ENCODE measurements at regions not wholly inside any gene's neighbourhood (a gene's known extent, or its start where the extent isn't known, plus 50 kb on each side); places are given as distances from the start of the nearest gene placed in this dataset.

GRCh38 chr6:118743746-118744145 lies 92.4 kb upstream of the CEP85L start:
- no peaks in the 10 kb centered on the region for H3K27me3 ChIP-seq (replicated peaks in 1 of 4; ENCODE audit: control insufficient read depth in 3 of 4, extremely low read depth in 1 of 4, insufficient read depth in 3 of 4, low read length in 3 of 4)
- no peak overlapping the region for H3K14ac ChIP-seq (ENCODE audit: insufficient read length)
- H2BK20ac ChIP-seq (ENCODE audit: low read length), result no peak overlapping the region
- H3K79me2 ChIP-seq (ENCODE audit: control insufficient read depth in 1 of 2, insufficient read depth in 2 of 2, low read length in 2 of 2), result no peaks in the 10 kb centered on the region
- H3K9ac ChIP-seq (replicated peaks in 1 of 4; ENCODE audit: extremely low read depth in 1 of 4, low read depth in 3 of 4, low read length in 3 of 4), result no peak overlapping the region
- H3K4me3 ChIP-seq (ENCODE audit: extremely low read depth in 1 of 4, insufficient read depth in 2 of 4, low read depth in 3 of 4, low read length in 4 of 4), result no peak overlapping the region
- H2BK15ac ChIP-seq (ENCODE audit: low read length), result no peak overlapping the region
- 64% methylated on average over 1 of the region's 1 CpG; no CpG with 5 or more reads in 1 of the 2 experiments for WGBS, 2 experiments (ENCODE audit: extremely low coverage in 1 of 2, insufficient coverage in 1 of 2, insufficient read length in 1 of 2, insufficient replicate concordance in 2 of 2, low coverage in 1 of 2, low lambda C conversion rate in 2 of 2, missing lambda C conversion rate in 1 of 2)
- no peaks in the 10 kb centered on the region for H3K23me2 ChIP-seq (ENCODE audit: low read depth, low read length)
- no peak overlapping the region for H4K8ac ChIP-seq (ENCODE audit: extremely low read depth, insufficient read depth, low read length)
- TF ChIP-seq KDM1A (IDR thresholded peaks at IDR 0.05; ENCODE audit: borderline replicate concordance, low read length) (no peak), ATF2 (IDR thresholded peaks at IDR 0.05; ENCODE audit: low read length) (no peak), MAFK (IDR thresholded peaks at IDR 0.05; ENCODE audit: low read depth, low read length) (no peak), SIRT6 (IDR thresholded peaks at IDR 0.05; ENCODE audit: low read length) (no peak), HDAC2 (IDR thresholded peaks at IDR 0.05; ENCODE audit: borderline replicate concordance in 1 of 2, low read depth in 2 of 2, low read length in 2 of 2) (no peak)
- no peak overlapping the region for H3K23ac ChIP-seq (ENCODE audit: insufficient read length)
- no peaks in the 10 kb centered on the region for H3K79me1 ChIP-seq (ENCODE audit: low read depth, low read length)
- no peak overlapping the region for H2BK12ac ChIP-seq (ENCODE audit: low read depth, low read length)
- DNase-seq (ENCODE audit: low read depth in 1 of 2, low spot score in 2 of 2) (no peak), FAIRE-seq (no peak)
- H3K4me1 ChIP-seq (replicated peaks in 1 of 4; ENCODE audit: control insufficient read depth in 3 of 4, insufficient read depth in 4 of 4, low read length in 3 of 4), result peaks cover 0 to 5% (median 4%) of the 10 kb centered on the region in 4 experiments; a peak in 2 of 7 replicates
- H3K9me3 ChIP-seq (ENCODE audit: insufficient read depth in 2 of 2, low read depth in 1 of 2, low read length in 1 of 2), result no peaks in the 10 kb centered on the region
- H2BK5ac ChIP-seq (ENCODE audit: low read depth, low read length), result no peak overlapping the region
- H3K36me3 ChIP-seq (ENCODE audit: control insufficient read depth in 2 of 4, insufficient read depth in 4 of 4, low read length in 3 of 4), result no peaks in the 10 kb centered on the region
- H3K18ac ChIP-seq (ENCODE audit: extremely low read depth, low read length), result no peak overlapping the region
- ChIA-PET POLR2A (ENCODE audit: partially characterized antibody) (no interaction called here), CTCF (ENCODE audit: partially characterized antibody) (interaction anchor here (0.7 to 1.0 kb wide), 3 partner anchors 10 to 900 kb away, joined by 3 read pairs; no protein-coding TSS in a partner anchor)
- no peak overlapping the region for H2AK5ac ChIP-seq (ENCODE audit: low read depth, low read length)
- no peak overlapping the region for H2AFZ ChIP-seq (ENCODE audit: low read length)
- H4K91ac ChIP-seq (replicated peaks; ENCODE audit: insufficient read length, low read length), result no peak overlapping the region
- no peak overlapping the region for H3K56ac ChIP-seq (replicated peaks; ENCODE audit: insufficient read length, low read depth, low read length)
- H3K4ac ChIP-seq (replicated peaks; ENCODE audit: insufficient read length, low read depth, low read length), result no peak overlapping the region
- H4K20me1 ChIP-seq (replicated peaks in 1 of 2; ENCODE audit: control insufficient read depth in 1 of 2, insufficient read depth in 2 of 2, low read length in 2 of 2), result no peaks in the 10 kb centered on the region
- no peak overlapping the region for H2BK120ac ChIP-seq (replicated peaks; ENCODE audit: low read depth, low read length)
- H3K4me2 ChIP-seq (ENCODE audit: insufficient read depth in 1 of 2, low read depth in 2 of 2, low read length in 2 of 2), result no peak overlapping the region
- no peak overlapping the region for H3K27ac ChIP-seq (ENCODE audit: low read depth, low read length)
- H4K5ac ChIP-seq (ENCODE audit: insufficient read length, low read depth, low read length), result no peak overlapping the region

Data from H1 (cell line).